22Rv1 (cell line): ENCODE measurements at regions not wholly inside any gene's neighbourhood (a gene's known extent, or its start where the extent isn't known, plus 50 kb on each side); places are given as distances from the start of the nearest gene placed in this dataset.
"Not testable (repeated sequence)": the region's sequence is repeated elsewhere in the genome, so short reads cannot be mapped to it uniquely, and the experiment has no call there.

Experiments
- H3K27ac ChIP-seq: fragments of 450-650 bp; 2 replicates; pipeline ENCODE4 v1.5.1; 2017
- CTCF ChIP-seq: fragments of 450-650 bp; IDR thresholded peaks from 2 replicates; pipeline ENCODE4 v1.5.1; 2017; ENCODE audit warnings: mild to moderate bottlenecking
- ZFX ChIP-seq: fragments of 450-650 bp; IDR thresholded peaks from 2 replicates; pipeline ENCODE4 v1.6.1; 2017; ENCODE audit warnings: antibody characterized with exemption, borderline replicate concordance

- no peak for TF ChIP-seq CTCF
- no peak for TF ChIP-seq ZFX
- H3K27ac ChIP-seq = no peak overlapping the region
Measured at GRCh38 chr2:21836261-21836660, 712.5 kb downstream of the TDRD15 start.

DNA sequence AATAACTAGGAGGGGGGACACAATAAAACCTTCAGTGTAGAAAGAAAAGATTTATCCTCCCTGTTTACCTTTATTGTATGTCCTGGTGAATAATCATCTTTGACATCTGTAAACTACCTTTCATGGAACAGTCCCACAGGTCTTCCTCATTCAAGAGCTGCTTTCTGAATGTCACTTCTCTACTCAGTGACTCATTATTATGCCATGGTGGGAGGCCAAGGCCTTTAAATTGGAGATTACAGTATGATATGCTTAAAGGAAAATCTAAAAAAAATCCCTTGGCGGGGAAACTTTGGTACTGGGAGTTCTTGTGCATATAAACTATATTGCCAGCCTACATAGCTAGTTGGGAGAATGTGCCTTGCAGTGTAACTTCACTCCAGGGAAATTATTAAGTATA is 713.0 kb downstream of the TDRD15 start:
- H3K27ac ChIP-seq = no peak overlapping the region
- TF ChIP-seq ZFX (no peak), CTCF (no peak)

DNA sequence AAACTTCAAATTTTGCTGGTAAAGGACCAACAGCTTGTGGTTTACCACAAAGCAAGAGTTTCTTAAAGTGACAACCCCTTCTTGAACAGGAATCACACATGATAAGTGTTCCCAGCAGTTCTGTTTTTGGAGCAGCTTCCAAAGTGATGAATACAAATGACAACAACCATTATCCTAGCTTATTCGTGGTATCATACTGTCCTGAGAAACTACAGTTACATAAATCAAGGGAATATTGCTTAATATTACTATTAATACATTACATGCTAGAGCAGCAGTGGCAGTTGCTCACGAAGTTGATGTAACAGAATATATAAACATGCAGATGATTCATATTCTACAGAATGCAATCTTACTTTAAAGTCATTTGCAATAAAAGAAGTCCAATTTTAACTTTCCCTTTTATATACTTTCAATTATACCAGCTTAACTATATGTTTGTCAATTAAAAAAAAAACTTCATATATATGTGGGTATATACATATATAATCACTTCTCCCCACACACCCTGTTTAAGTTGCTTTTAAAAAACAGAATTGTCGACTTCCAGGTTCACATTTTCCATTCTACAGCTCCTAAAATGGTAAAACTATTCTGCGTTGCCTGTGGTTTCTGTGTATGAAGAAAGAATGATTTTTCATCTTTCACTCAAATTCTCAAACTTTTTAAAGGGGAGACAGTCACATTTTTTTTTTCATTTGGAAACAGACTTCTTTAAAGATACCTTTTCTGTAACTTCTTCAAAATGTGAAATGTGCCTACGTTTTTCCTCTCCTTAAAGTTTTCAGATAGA is 713.6 kb downstream of the TDRD15 start:
- TF ChIP-seq ZFX (no peak), CTCF (no peak)
- H3K27ac ChIP-seq = no peak overlapping the region

DNA sequence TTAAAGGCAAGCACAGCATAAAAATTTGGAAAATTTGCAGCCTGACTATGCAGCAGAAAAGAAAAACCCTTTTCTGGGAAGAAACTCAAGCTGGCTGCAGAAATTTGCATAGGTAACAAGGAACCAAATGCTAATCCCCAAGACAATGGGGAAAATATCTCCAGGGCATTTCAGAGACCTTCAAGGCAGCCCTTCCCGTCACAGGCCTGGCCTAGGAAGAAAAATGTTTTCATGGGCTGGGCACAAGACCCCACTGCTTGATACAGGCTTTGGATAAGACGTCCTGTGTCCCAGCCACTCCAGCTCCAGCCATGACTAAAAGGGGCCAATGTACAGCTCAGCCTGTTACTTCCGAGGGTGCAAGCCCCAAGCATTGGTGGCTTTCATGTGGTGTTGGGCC is 717.6 kb downstream of the TDRD15 start:
- no peak for TF ChIP-seq ZFX
- no peak overlapping the region for H3K27ac ChIP-seq

DNA sequence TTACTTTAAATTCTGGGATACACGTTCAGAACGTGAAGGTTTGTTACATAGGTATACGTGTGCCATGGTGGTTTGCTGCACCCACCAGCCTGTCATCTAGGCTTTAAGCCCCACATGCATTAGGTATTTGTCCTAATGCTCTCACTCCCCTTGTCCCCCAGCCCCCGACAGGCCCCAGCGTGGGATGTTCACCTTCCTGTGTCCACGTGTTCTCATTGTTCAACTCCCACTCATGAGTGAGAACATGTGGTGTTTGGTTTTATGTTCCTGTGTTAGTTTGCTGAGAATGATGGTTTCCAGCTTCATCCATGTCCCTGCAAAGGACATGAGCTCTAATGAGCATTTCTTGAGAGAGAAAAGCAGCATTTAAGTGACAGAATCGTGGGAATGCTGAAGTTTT is 726.6 kb downstream of the TDRD15 start:
- H3K27ac ChIP-seq = not testable (repeated sequence)

DNA sequence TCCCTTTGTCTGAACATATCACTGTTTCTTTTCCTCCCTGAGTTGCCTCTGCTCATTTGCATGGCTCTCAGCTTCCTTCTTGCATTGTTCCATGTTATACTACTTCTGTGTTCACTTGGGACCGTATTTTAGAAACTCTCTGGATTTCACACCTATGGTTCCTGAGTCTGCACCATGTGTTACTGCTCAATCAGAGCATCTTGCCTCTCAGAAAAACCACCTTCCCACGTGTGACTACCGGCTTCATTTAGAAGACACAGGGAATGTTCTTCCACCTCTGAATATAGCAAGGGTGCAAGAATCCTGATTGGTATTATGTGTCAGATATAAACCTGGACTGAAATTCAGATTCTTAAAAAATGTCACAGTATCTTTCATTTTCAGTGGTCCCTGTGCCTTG is 731.2 kb downstream of the TDRD15 start:
- H3K27ac ChIP-seq = no peak overlapping the region
- no peak for TF ChIP-seq CTCF
- TF ChIP-seq ZFX = no peak

- no peak for TF ChIP-seq ZFX
- TF ChIP-seq CTCF = no peak
- no peak overlapping the region for H3K27ac ChIP-seq
Measured at GRCh38 chr2:21856708-21857107, 732.9 kb downstream of the TDRD15 start.

DNA sequence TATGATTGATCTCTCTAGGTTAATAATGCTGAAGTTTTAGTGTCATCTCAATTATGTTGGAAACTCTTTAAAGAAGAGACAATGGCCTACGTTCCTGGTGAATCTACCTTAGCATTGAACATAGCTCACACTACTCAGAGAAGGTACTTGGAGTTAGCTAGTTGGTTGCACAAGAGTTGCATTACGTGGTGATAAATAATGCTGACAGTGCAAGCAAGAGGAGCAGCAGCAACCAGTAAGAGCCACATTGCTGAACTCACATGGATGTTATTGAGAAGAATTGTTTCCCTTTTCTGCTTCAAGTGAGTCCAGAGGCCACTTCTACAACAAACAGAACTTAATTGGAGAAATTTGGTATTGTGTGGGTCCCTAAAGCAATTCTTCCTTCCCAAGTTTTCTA is 737.1 kb downstream of the TDRD15 start:
- no peak overlapping the region for H3K27ac ChIP-seq
- TF ChIP-seq CTCF = no peak
- no peak for TF ChIP-seq ZFX
